AG09309 (cell line): ENCODE measurements at regions not wholly inside any gene's neighbourhood (a gene's known extent, or its start where the extent isn't known, plus 50 kb on each side); places are given as distances from the start of the nearest gene placed in this dataset.

ENCODE experiments used
- DNase-seq: peaks from one replicate; pipeline ENCODE4 v3.0.0-alpha.2; 2010; ENCODE audit warnings: low read depth
- H3K4me3 ChIP-seq: 2 replicates; pipeline ENCODE4 v1.5.1; 2011; ENCODE audit warnings: mild to moderate bottlenecking, low read depth, low read length, moderate library complexity; ENCODE audit not compliant: control insufficient read depth
- TF ChIP-seq, protein P1 (sequence below): IDR thresholded peaks from 2 replicates; pipeline ENCODE4 v1.5.1; 2011; ENCODE audit warnings: mild to moderate bottlenecking, low read depth, low read length, inconsistent platforms; ENCODE audit not compliant: insufficient read depth, control insufficient read depth; ENCODE audit errors: missing control alignments

DNA sequence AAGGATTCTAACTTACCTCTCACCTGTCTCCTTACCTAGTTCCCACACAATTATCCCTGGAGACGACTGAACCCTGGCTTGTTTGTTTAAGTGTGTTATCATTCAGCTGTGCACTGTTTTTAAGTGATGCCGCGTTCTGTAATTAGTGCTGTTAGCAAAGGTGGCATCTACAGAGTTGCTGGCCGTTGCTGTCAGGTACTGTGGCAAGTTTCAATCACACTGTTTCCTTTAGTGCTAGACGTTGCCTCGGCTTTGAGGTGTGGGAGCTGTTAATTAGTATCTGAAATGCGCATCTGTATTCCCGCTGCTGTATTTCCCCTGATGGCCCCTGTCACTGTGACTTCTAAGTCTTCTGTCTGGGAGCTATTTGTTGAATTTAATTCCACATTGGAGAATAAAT, 193.8 kb upstream of the GAS1 start:
- DNase-seq, result no peak
- H3K4me3 ChIP-seq, result no peak overlapping the region
- TF ChIP-seq, protein P1, sequence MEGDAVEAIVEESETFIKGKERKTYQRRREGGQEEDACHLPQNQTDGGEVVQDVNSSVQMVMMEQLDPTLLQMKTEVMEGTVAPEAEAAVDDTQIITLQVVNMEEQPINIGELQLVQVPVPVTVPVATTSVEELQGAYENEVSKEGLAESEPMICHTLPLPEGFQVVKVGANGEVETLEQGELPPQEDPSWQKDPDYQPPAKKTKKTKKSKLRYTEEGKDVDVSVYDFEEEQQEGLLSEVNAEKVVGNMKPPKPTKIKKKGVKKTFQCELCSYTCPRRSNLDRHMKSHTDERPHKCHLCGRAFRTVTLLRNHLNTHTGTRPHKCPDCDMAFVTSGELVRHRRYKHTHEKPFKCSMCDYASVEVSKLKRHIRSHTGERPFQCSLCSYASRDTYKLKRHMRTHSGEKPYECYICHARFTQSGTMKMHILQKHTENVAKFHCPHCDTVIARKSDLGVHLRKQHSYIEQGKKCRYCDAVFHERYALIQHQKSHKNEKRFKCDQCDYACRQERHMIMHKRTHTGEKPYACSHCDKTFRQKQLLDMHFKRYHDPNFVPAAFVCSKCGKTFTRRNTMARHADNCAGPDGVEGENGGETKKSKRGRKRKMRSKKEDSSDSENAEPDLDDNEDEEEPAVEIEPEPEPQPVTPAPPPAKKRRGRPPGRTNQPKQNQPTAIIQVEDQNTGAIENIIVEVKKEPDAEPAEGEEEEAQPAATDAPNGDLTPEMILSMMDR, result no peak

DNA sequence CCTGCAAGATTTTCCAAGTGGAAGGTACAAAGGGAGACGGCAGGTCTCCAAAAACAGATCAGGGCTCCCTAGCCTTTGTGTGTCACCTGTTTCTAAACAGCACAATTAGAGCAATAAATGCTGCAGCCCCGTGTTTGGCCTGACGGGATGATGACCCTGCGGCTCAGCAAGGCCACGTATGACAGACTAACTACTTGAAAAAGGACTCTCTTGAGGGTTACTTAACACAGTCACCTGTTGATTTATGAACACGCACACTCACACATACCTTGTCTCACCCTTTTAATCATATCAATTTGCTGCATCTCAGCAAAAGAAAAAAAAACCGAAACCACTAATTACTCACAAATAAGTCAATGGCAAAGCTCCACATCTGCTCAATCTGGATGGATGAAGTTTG, 199.6 kb upstream of the GAS1 start:
- DNase-seq, result no peak
- no peak overlapping the region for H3K4me3 ChIP-seq
- TF ChIP-seq, protein P1, result no peak

DNA sequence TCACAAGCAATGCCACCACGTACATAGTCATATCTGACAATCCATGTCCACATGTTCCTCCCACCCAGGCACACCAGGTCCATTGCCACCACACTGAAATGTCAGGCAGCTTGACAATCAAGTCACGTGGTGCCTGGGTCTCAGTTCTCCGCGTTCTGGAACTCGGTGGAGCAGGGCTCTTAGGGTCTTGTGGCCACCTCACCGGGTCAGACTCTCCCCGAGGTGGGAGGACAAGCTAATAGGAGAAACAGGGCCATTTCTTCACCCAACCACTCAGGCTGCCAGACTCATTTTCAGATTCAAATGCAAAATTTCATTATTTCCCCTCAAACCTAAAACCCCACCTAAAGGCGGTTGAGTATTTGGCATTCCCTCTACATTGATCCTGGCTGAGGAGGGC, 200.5 kb upstream of the GAS1 start:
- H3K4me3 ChIP-seq, result no peak overlapping the region
- no peak for DNase-seq
- TF ChIP-seq, protein P1, result no peak

- peak overlapping the region; percentile 32 for H3K4me3 ChIP-seq
- TF ChIP-seq, protein P1, result no peak
- no peak for DNase-seq
These were observed 201.2 kb upstream of the GAS1 start for GRCh38 chr9:87148331-87149104.

DNA sequence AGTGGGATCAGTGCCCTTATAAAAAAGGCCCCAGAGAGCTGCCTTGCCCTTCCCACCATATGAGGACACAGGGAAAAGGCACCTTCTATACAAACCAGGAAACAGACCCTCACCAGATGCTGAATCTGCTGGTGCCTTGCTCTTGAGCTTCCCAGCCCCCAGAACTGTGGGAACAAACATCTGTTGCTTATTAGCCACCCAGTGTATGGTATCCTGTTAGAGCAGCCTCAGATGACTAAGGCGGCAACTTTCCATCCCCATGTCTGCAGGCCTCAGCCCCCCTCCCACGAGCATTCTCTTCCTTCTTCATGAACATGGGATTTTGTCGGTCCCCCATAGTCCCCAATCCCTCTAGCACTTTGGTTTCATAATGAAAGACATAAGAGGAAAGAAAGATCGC, 202.5 kb upstream of the GAS1 start:
- peak; percentile 39 for DNase-seq
- H3K4me3 ChIP-seq, result no peak overlapping the region
- TF ChIP-seq, protein P1, result no peak

DNA sequence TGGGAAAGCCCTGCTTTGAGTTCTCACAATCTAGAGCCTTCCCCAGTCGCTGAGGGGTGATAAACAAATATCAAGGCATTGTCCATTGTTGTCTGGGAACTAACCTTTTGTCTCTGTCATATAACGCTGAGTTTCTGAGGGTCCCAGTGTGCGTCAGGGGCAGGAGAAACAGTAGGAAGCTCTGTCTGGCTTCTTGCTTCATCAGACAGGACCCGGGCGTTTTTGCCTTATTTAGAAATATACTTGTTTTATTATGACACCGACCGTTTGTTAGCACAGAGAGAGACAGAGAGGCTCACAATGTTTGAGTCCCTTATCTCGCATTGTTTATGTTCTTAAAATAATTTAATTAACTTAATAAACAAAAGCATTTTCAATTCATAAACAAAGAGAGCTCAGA, 204.9 kb upstream of the GAS1 start:
- TF ChIP-seq, protein P1, result no peak
- DNase-seq, result no peak
- H3K4me3 ChIP-seq, result no peak overlapping the region
